ENCODE measurements at regions not wholly inside any gene's neighbourhood (a gene's known extent, or its start where the extent isn't known, plus 50 kb on each side); places are given as distances from the start of the nearest gene placed in this dataset.

- no peak for TF ChIP-seq CREM (IDR thresholded peaks at IDR 0.05; ENCODE audit: low read depth)
- TF ChIP-seq NELFE (IDR thresholded peaks at IDR 0.05; ENCODE audit: insufficient read depth, insufficient read length): no peak
- TF ChIP-seq BMI1 (IDR thresholded peaks at IDR 0.05; ENCODE audit: low read length): no peak
- no peak for TF ChIP-seq ZNF436 (CRISPR knock-in tag; IDR thresholded peaks at IDR 0.05)
- TF ChIP-seq ZNF830 (CRISPR knock-in tag; IDR thresholded peaks at IDR 0.05): no peak
- no peak for TF ChIP-seq KDM2B (CRISPR knock-in tag; IDR thresholded peaks at IDR 0.05)
- TF ChIP-seq GTF2F1 (IDR thresholded peaks at IDR 0.05; ENCODE audit: low read depth, low read length): no peak
- TF ChIP-seq RCOR1 (IDR thresholded peaks at IDR 0.05; ENCODE audit: borderline replicate concordance in 1 of 2, low read depth in 2 of 2, low read length in 2 of 2): peak in 1 of 2 experiments; percentile 35; a peak in 1 of 4 replicates
- TF ChIP-seq ZFX (CRISPR knock-in tag; IDR thresholded peaks at IDR 0.05): peak; percentile 73
- no peak for TF ChIP-seq ZZZ3 (IDR thresholded peaks at IDR 0.05)
- no peak for TF ChIP-seq KLF16 (IDR thresholded peaks at IDR 0.05)
- TF ChIP-seq FOXM1 (IDR thresholded peaks at IDR 0.05; ENCODE audit: low read depth): no peak
- TF ChIP-seq FOXM1 (CRISPR knock-in tag; IDR thresholded peaks at IDR 0.05; ENCODE audit: low read depth): no peak
- no peak for TF ChIP-seq CCAR2 (IDR thresholded peaks at IDR 0.05; ENCODE audit: low read depth, low read length)
- TF ChIP-seq EGR1 (conservative IDR thresholded peaks at IDR 0.05): no peak
- no peak for TF ChIP-seq MIER1 (IDR thresholded peaks at IDR 0.05; ENCODE audit: low read depth)
- TF ChIP-seq SPI1 (IDR thresholded peaks at IDR 0.05; ENCODE audit: borderline replicate concordance, low read depth, low read length): peak; percentile 61; the same call in 1 of the 2 replicates
- peak; percentile 48; the same call in 1 of the 2 replicates for TF ChIP-seq TCF3 (CRISPR knock-in tag; IDR thresholded peaks at IDR 0.05)
- no peak for TF ChIP-seq GABPB2 (CRISPR knock-in tag; conservative IDR thresholded peaks at IDR 0.05)
- no peak for TF ChIP-seq SMARCB1 (IDR thresholded peaks at IDR 0.05; ENCODE audit: insufficient read length, low read depth)
- no peak for TF ChIP-seq TAF1 (IDR thresholded peaks at IDR 0.05; ENCODE audit: control insufficient read depth, extremely low read depth, insufficient read depth, low read length, severe bottlenecking)
- peak; percentile 21; the same call in 1 of the 2 replicates for TF ChIP-seq L3MBTL2 (IDR thresholded peaks at IDR 0.05)
- no peak for TF ChIP-seq GMEB1 (CRISPR knock-in tag; IDR thresholded peaks at IDR 0.05)
- TF ChIP-seq XRCC3 (IDR thresholded peaks at IDR 0.05): no peak
- no peak for TF ChIP-seq NR2C1 (IDR thresholded peaks at IDR 0.05)
- no peak for TF ChIP-seq NR2C1 (tag; IDR thresholded peaks at IDR 0.05)
- no peak for TF ChIP-seq RAD51 (IDR thresholded peaks at IDR 0.05; ENCODE audit: borderline replicate concordance, low read depth)
- no peak for TF ChIP-seq CEBPG (CRISPR knock-in tag; IDR thresholded peaks at IDR 0.05)
- no peak for TF ChIP-seq CEBPG (tag; conservative IDR thresholded peaks at IDR 0.05 in 1 of 2, IDR thresholded peaks at IDR 0.05 in 1 of 2)
- TF ChIP-seq ZKSCAN8 (CRISPR knock-in tag; IDR thresholded peaks at IDR 0.05): no peak
- no peak for TF ChIP-seq RBM15 (IDR thresholded peaks at IDR 0.05; ENCODE audit: insufficient read depth, low read length)
- no peak for TF ChIP-seq ZNF316 (IDR thresholded peaks at IDR 0.05)
- no peak for TF ChIP-seq CHD4 (IDR thresholded peaks at IDR 0.05; ENCODE audit: insufficient read depth, insufficient replicate concordance, low read depth, low read length, poor library complexity, severe bottlenecking)
- peak; percentile 82 for TF ChIP-seq CTBP1 (IDR thresholded peaks at IDR 0.05; ENCODE audit: borderline replicate concordance)
These were observed 67.7 kb upstream of the PGRMC2 start (continued) for GRCh38 chr4:128355305-128355704.
